ENCODE measurements at regions not wholly inside any gene's neighbourhood (a gene's known extent, or its start where the extent isn't known, plus 50 kb on each side); places are given as distances from the start of the nearest gene placed in this dataset.

DNA sequence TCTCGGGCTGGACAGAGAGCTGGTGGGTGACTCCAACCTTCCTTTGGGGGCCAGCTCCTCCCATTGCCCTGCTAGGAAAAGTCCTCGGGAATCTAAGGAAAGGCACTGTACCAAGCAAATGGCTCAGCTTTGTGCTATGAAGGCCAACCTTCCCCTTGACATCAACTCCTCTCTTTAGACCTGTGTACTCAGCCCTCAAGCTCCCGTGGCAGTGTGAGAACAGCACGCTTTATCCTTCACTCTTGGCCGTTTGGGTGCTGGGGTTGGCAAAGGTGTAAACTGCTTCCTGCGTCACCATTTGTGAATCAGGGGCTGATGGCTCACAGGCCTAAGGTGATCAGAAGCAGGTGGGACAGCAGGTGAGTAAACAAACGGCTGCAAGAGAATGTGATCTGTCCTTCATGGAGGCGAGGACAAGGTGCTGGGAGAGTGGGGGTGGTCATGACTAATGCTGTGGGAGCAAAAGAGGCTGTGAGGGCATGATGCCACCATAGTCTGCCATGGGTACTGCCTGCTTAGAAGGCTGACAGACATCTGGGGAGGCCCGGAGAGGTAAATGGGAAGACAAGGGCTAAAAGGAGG lies 165.2 kb upstream of the TPM1 start:
- no peak for DNase-seq

DNA sequence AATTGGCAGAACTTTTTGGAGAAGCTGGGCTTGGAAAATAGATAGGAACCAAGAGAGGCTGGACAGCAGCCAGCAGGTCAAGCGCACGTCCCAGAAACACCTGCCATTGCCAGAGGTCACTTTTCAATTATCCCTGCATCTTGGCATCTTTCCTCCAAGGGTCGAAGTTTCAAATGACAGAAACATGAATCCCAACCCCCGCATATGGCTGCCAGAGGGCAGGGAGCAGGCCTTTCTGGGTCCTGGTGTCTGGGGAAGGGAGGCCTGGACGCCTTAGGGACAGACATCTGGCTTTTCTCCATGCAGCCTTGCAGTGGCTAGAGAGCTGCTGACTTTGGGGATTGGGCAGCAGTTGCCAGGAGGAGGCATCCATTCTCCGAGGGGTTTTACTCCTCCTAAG lies 164.5 kb upstream of the TPM1 start:
- DNase-seq = no peak

DNA sequence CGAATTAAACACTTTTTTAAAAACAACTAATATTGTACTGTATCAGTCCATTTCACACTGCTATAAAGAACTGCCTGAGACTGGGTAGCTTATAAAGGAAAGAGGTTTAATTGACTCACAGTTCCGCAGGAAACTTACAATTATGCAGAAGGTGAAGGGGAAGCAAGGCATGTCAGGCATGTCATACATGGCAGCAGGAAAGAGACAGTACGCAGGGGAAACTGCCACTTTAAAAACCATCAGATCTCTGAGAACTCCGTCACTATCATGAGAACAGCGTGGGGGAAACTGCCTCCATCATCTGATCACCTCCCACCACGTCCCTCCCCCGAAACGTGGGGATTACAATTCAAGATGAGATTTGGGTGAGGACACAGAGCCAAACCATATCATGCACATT lies 162.8 kb upstream of the TPM1 start:
- DNase-seq = no peak

DNA sequence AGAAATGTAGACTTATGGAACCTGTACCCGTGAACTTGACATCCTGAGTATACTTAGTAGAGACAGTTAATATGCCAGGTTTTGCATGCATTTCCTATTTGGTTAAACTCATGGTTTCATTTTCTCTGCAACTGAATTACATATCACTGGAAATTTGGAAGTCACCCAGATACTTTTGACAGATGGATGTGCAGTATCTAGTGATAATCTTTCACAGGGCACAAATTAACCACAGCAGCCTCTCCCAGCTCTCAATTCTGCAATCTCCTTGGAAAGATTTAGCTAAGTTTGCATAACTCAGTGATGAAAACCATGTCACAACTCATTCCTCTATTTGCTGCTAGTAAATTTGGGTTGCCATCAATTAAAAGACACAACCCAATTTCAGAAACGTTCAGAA lies 162.3 kb upstream of the TPM1 start:
- no peak for DNase-seq

DNA sequence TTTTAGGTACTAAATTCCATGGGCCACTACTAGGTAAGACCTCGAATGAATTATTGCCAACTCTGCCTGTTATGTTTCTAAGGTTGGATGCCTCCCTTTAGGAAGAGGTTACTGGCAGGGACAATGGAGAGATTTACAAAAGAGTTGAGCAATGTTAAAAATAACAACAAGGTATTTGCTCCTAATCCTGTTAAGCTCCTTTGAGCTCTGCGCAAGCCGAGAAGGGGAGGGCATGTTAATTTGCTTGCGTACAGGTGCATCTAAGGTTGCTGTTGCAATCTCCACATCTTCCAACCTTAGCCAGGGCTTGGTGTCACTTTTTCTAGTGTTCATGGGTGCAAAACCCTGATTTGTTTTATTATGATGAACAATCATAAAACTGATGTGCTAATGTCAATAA lies 161.5 kb upstream of the TPM1 start:
- no peak for DNase-seq

DNA sequence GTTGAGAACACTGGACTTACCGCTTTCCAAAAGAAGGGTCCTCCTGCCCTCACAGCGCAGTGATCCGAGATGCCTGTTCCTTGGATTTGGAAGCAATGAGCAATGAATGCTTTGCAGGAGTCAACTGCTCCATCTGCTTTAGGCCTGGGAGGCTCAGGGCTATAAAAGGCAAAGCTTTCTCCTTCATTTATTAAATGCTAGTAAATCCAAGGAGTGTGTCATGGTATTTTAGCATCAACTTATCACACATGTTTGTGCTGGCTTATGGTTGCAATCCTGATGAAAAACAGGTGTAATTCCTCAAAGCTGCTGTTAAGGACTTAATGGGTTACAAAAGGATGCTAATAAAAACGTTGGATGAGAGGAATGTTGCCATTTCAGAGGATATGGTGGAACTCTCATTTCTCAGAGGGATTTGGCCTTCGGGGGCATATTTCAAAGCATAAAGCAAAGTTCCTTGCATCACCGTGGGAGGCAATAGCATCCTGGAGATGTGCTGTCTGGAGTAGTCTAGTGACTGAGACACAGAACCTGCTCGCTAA lies 158.5 kb upstream of the TPM1 start:
- DNase-seq = no peak

DNA sequence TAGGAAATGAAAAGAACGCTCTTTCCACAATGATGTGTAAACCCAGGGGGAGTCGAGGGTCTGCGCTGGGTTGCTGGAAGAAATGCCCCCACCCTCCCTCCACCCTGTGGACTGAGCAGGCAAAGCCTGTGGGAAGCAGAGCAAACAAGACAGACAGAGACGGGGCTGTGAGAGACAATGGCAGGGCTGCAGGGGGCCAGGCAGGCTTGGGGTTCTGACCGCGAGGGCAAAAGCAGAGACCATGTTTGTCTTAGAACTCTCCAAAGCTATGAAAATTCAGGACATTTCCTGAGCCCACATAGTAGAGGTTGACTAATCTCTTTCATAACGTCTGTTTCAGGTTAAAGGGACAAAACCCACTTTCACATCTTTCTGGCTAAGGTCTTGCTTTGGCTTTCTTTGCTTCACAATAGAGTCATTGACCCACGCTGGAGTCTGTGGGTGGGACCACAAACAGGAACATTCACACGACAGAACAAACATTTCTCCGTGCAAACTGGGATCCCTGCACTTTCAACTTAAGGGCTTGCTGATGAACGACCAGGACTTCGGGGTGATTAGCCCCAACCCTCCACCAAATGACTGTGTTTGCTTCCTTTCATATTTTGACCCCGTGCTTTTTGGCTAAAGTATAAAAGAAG lies 156.0 kb upstream of the TPM1 start:
- DNase-seq = no peak

DNA sequence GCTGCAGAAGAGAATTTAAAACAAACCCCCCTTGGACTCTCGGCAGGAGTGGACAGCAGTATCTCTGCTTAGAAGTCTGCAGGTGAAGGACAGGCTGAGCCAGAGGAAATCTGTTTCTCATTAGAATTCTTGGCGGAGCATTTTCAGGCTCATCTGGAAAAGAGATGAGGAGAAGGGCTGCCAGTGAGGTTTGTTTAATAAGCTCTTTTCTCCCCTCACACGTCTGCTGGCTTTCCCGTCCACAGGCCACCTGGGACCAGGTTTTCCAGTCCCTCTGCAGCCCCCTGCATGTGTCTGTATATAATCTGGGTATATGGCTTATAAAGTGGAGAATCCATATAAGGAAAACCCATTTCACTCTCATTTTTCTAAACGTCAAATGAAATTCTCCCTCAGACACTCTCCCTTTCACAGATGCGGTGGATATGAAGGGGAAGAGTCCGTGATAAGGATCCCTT lies 155.4 kb upstream of the TPM1 start:
- no peak for DNase-seq

DNA sequence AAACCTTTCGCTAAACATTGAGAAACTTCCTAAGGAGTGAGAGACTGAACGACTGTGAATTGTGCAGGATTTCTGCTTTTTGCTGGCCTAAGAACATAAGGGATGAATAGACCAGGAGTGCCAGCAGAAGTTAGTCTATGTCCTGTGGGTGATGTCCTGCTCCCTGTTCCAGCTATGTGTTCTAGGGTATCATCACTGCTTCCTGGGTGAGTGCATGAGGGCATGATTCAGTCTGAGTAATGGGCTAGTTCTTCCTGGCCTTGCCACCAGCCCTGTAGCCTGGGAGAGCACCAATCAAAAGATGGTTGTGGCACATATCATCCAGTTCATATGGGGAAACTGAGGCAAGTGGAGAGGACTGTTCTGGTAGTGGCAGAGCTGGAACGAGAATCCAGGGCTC lies 153.9 kb upstream of the TPM1 start:
- no peak for DNase-seq

DNA sequence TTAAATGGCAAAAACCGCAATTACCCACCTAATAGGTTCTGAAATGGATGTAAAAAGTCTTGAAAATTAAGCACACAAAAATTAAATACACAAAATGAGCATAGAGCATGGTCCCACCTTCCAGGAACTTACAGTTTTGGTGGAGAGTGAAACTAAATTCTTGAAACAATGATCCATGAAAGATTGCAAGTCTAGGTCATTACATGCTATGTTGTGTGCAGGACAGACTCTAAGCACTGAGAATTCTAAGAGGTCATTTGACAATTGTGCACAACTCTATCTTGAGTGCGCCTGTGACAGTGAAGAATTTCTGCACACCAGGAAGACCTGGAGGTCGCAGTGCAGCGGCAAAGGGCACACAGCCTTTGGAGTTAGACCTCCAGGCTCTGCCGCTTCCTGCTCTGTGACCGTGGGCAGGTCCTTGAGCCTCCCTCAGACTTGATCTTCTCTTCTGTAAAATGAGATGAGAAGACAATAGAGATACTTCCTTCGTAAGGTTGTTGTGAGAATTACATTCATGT lies 153.3 kb upstream of the TPM1 start:
- no peak for DNase-seq

DNA sequence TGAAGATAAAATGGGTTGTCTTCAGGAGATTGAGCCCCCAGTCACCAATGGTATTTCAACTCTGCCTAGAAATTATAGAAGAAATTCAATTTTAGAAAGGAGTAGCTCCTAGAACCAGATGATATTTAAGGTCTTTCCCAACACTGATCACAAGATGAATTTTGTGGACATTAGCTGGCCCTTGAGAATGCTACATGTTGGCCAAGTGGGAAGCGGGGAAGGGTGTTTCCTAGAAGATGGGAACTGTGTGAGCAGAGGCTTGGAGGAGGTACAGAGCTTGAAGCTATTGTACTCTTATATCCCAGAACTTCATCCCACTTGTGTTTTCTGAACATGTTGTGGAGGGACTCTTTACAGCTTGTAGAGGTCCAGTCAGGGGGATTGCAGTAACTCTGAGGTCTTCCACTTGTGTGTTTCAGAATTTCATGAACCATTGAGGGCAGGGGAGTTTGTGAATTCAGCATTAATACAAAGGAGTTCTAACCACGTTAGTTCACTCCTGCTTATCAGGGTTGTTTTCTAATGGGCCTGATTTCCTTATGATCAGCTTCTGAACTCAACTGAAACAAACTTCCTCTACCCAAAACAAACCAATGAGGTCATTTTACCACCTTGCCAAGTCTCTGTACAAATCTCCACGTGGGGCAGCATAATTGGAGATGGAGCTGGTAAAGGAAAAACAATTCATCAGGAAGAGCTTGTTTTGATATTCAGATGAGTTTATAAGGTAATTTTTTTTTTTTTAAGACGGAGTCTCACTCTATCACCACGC lies 152.6 kb upstream of the TPM1 start:
- DNase-seq = no peak

DNA sequence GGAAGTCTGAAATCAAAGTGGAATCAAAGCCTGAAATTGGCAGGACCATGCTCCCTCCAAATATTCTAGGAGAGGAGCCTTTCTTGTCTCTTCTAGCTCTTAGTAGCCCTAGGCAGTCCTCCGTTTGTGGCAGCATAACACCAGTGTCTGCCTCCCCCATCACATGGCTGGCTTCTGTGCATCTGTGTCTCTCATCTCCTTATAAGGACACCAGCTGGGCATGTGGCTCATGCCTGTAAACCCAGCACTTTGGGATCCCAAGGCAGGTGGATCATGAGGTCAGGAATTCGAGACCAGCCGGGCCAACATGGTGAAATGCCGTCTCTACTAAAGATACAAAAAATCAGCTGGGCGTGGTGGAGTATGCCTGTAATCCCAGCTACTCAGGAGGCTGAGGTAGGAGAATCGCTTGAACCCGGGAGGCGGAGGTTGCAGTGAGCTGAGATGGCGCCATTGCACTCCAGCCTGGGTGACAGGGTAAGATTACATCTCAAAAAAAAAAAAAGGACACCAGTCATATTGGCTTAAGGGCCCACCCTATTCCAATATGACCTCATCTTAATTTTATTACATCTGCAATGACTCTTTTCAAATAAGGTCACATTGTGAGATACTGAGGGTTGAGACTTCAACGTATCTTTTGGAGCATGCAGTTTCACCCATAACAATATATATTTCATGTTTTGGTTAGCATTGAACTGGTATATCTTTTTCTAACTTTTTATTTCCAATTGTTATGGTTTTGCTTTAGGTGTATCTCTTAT lies 148.0 kb upstream of the TPM1 start:
- DNase-seq = no peak

DNA sequence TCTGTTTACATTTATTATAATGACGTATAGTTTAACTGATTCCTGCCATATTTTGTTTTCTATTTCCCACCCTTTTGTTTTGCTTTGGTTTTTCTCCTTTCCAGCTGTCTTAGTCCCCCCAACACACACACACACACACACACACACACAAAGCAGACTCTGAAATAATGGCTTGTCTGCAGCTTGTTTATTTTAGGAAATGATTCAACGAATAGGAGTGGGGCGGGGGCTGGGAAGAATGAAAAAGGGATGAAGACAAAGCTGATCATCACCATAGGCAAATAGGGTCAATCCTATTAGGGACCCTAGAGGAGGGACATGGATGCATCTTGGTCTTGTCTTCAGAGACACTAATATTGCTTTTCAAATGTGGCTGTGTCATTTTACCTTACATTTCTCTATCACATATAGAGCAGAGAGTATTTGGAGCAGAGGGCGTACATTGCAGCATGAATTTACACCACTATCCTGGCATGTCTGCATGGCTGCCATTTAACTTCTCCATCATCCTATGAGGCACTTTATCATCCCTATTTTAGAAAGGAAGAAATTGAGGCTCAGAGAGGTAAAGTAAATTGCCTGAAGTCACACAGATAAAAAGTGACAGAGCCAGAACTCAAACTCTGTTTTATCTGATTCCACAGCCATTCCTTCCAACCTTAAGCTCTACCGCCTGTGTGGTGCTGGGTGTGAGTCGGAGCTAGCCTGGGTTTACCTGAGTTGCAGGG lies 147.2 kb upstream of the TPM1 start:
- DNase-seq = no peak

DNA sequence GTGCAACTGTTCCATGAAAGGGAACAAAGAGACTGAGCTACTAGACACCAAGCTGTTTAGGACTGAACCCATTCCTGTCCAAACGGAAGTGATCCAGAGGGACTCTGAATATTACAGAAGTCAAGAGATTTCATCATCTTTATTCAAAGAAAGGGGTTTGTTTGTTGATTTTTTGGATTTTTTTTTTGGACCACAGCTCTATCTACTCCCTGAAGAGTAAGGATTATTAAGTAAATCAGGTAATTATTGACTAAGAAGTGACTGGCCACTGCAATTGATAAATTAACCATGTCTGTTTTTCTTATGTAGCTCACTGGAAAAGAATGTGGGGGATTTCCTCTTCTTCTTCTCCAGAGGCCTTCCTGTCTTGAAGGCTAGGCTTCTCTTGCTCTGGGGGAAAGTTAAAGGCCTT lies 146.6 kb upstream of the TPM1 start:
- no peak for DNase-seq

DNA sequence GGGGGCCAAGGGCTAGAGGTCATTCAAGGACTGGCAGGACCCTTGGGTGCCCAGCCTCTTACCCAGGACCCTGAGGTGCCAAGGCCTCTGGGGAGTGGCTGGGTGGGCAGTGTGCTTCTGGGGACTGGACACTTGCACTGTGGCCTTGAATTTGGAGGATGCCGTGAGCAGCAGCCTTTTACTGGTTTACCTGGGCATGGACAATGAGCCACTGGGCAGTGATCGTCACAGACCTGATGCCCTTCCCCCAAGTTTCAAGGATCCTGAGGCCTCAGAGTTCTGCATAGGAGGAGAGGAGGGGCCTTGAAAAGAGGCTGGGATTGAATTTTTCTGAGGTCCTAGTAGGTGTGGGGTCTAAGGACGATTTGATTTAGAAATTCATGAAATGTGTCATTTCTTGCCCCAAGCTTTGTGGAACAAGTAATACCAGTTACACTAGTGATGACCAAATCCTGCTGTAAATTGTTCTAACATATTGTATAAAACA lies 146.1 kb upstream of the TPM1 start:
- no peak for DNase-seq

DNA sequence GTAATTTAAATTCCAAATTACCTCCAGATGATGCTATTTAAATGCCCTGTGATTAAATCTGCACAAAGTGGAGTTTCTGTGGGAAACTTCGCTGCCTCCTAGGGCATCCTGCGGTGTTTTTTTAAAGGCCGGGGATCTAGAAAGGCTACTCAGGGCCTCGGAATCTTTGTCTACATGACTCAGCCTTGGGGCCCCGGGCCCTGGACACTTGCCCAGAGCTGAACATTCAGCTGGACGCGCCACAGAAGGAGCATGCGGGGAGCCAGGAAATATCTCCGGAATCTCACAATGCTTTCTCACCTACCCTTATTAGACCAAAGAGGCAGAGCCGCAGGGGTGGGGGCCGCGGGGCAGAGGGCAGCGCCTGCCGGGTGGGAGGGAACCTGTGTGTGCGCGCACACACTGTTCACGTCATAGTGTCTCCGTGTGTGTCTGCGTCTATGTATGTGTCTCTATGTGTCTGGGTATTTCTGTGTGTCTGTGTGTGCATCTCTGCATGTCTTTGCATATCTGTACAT lies 145.5 kb upstream of the TPM1 start:
- DNase-seq = no peak

DNA sequence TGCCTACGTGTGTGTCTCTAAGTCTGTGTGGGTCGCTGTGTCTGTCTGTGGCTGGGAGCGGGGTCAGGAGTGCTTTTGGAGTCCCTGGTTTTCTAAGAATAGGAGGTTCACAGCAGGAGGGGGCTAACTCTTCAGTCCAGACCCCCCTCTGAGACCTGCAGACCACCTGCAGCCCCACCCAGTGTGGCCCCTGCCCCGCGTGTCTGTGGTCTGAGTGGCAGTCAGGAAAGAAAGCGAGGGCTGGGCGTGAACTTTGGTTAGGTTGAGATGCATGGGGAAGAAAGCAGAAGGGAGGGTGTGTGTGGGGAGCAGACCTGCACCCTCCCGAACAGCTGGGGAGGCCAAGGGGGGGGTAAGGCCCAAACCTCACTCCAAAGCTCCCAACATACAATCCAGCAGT lies 144.9 kb upstream of the TPM1 start:
- no peak for DNase-seq

DNA sequence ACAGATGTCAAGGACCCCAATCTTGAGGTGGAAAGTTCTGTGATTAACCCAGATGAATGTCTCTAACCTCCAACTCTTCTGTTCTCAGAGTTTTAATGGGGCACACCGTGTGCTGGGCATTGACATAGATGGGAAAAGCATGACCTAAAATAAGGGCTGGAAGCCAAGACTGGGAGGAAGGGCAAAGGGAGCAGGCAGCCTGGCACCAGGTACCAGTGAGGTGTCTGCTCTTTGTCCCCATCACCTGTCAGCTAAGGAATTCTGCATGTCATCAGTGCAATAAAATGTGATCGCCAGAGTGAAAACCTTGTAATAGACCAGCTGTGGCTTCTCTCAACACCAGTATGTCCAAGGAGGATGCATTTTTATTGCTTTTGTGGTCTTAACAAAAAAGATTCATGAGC lies 143.5 kb upstream of the TPM1 start:
- DNase-seq = no peak

DNA sequence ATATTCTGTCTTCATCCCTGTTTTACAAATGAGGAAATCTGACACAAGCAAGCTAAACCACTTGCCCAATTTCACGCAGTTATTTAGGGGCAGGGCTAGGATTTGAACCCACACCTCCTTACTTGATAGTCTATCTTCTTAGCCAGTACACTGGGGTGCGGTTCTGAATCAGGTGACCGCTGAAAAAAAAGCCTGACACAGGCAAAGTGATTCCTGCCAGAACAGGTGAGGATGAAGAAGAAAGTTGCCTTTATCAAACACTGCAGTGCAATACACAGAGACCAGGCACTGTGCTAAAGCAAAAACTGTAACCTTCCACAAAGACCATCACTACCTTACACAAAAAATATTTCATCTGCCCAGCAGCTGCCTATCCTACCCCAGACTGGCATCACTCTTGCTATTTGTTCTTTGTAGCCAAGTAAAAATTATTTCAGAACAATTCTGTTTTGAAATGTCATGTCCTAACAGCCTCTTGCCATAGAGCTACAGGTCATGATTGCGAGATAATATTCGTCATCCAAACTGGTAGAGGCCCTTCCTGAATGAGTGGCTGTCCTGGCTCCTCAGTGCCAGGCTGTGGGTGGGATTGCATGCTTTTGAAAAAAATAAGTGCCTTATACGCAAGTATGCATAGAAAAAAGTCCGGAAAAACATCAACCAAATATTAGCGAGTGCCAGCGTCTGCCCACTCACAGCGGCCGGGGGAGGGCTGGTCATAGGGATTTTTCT lies 142.3 kb upstream of the TPM1 start:
- DNase-seq = no peak

DNA sequence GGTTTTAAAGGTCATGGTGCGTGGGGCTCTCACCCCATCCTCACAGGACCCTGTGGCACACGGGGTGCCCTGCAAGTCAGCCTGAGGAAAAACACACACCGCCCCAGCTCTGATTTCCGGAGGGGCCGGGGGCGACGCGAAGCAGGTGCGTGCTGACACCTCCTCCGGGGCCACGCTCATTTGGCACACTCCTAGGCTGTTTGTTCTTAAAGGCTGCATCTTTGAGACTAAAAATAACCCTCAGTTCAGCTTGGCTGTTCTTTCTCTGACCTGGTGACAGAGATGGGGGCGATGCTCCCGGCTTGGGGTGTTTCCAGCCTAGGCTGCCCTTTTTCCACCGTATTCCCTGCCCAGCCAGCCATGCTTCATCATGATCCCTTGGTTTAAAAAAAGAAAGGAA lies 141.5 kb upstream of the TPM1 start:
- DNase-seq = no peak

DNA sequence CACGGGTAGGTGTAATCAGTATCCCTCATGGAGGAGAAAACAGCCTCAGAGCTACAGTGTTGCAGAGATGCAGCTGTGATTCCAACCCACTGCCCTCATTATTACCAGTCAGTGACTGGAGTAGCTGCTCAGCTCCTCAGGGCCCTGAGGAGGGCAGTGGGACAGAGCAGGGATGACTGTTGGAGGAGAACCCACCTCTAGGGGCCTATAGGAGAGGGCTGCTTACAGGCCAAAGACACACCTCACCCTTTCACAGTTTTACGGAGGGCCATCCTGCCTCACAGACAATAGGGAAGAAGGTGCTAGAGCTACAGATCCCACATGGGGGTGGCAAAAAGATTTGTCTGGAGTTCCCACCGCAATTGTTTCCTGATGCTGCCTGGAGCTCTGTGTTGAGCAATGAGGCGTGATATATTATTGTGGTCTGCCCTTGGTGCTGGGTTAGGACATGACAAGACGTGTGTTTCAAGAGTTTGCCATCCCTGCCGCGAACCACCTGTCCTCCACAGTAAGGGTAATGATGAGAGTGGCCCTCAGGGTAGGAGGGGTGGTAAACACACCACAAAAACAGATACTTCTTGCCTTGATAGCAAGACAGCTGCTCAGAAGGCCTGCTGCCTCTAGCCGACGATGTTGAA lies 140.5 kb upstream of the TPM1 start:
- no peak for DNase-seq
